Brain microvascular endothelial cell (primary cell): ENCODE measurements at regions not wholly inside any gene's neighbourhood (a gene's known extent, or its start where the extent isn't known, plus 50 kb on each side); places are given as distances from the start of the nearest gene placed in this dataset.

ENCODE experiments used
- DNase-seq: peaks from one replicate; pipeline ENCODE4 v3.0.0-alpha.2; 2020
- H3K27ac ChIP-seq: fragments of 250-450 bp; sonication (Bioruptor Pico); 2 replicates; pipeline ENCODE4 v1.5.1; 2020; ENCODE audit warnings: mild to moderate bottlenecking, moderate library complexity
- H3K27me3 ChIP-seq: fragments of 250-450 bp; sonication (Bioruptor Pico); replicated peaks from 2 replicates; pipeline ENCODE4 v1.5.1; 2020; ENCODE audit warnings: mild to moderate bottlenecking
- H3K36me3 ChIP-seq: fragments of 250-450 bp; sonication (Bioruptor Pico); replicated peaks from 2 replicates; pipeline ENCODE4 v1.5.1; 2020; ENCODE audit warnings: mild to moderate bottlenecking
- H3K4me3 ChIP-seq: 2 replicates; pipeline ENCODE4 v1.5.1; 2011; ENCODE audit warnings: low read depth, mild to moderate bottlenecking, control low read depth, low read length, moderate library complexity
- CTCF ChIP-seq: IDR thresholded peaks from 2 replicates; pipeline ENCODE4 v1.5.1; 2011; ENCODE audit warnings: low read depth, mild to moderate bottlenecking, moderate library complexity, low read length, control low read depth, inconsistent platforms; ENCODE audit errors: missing control alignments
- in situ Hi-C: cut with HindIII; loops from 2 replicates; pipeline ENCODE4 v1.10.0; 2017; ENCODE audit warnings: low sequenced_read_pairs, low pct_ligation_motif_present

DNA sequence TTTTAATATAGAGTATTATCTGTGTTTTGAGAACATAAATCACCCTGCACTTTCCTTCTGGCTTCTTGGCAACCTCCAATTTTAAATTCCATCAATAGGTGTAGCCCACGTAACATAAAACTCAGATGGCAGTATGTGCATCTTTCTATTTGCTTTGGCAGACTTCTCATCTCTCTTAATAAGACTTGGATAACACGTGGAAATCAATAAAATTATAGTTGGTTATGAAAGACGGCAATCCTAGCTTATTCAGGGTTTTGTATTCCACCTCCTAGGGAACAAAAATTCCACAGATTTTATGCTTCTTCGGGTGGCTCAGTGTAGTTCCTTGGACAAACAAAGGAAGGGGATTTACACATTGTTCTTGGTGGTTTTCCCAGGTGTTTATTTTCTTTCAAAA lies 299.3 kb downstream of the RND3 start:
- Histone ChIP-seq H3K36me3 (no peaks in the 10 kb centered on the region), H3K27me3 (no peaks in the 10 kb centered on the region), H3K4me3 (no peak overlapping the region), H3K27ac (no peak overlapping the region)
- DNase-seq: no peak
- in situ Hi-C loops: no loop called here
- TF ChIP-seq CTCF: no peak

- Histone ChIP-seq H3K36me3 (no peaks in the 10 kb centered on the region), H3K27me3 (no peaks in the 10 kb centered on the region), H3K27ac (no peak overlapping the region), H3K4me3 (no peak overlapping the region)
- no peak for TF ChIP-seq CTCF
- in situ Hi-C loops: no loop called here
- no peak for DNase-seq
Measured at GRCh38 chr2:150182566-150183235, 304.8 kb downstream of the RND3 start.

DNA sequence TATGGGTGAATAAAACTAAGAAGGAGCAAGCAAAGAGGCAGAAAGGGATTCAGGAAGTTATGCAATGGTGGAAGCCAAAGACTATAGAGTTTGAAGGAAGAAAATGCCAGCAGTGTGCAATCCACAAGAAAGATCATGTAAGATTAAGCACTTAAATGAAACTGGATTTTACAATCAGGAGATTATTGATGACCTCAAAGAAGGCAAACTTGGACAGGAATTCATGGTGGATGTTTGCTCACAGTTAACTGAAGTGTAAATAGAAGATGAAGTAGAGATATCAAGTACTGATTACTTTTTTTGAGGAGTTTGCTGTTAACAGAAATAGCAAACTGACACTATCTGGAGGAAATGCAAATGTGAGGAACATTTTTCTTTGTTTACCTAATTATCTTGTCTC lies 308.9 kb downstream of the RND3 start:
- TF ChIP-seq CTCF: no peak
- Histone ChIP-seq H3K27ac (no peak overlapping the region), H3K27me3 (no peaks in the 10 kb centered on the region), H3K4me3 (no peak overlapping the region), H3K36me3 (no peaks in the 10 kb centered on the region)
- DNase-seq: no peak
- in situ Hi-C loops: no loop called here

DNA sequence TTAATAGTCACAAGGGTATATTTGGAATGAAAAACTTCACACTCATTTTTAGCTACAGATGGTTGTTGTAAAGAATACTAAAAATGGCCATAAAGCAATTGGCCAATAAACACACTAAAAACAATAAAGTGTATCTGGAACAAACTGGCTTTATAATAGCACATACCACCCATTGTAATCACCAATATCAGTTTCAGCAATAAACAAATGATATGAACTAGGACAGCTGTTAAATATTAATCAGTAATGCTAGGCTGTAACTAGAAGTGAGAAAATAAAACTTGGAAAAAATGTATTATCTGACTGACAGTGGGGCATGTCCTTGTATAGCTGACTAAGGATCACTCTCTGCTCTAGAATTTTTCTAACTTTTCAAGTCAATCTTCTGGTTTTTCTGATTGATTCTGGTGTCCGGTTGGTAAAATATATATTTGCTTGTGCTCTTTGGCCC lies 312.5 kb downstream of the RND3 start:
- no peaks in the 10 kb centered on the region for H3K36me3 ChIP-seq
- in situ Hi-C loops: no loop called here
- H3K27ac ChIP-seq: no peak overlapping the region
- no peak for TF ChIP-seq CTCF
- H3K4me3 ChIP-seq: no peak overlapping the region
- no peaks in the 10 kb centered on the region for H3K27me3 ChIP-seq
- no peak for DNase-seq

- H3K4me3 ChIP-seq: no peak overlapping the region
- H3K36me3 ChIP-seq: no peaks in the 10 kb centered on the region
- H3K27ac ChIP-seq: no peak overlapping the region
- DNase-seq: no peak
- no peak for TF ChIP-seq CTCF
- no peaks in the 10 kb centered on the region for H3K27me3 ChIP-seq
- in situ Hi-C loops: no loop called here
Measured at GRCh38 chr2:150174056-150174805, 313.2 kb downstream of the RND3 start.

GRCh38 chr2:150171065-150171548 lies 316.4 kb downstream of the RND3 start:
- no peak overlapping the region for H3K27ac ChIP-seq
- no peak for TF ChIP-seq CTCF
- no peaks in the 10 kb centered on the region for H3K27me3 ChIP-seq
- no peaks in the 10 kb centered on the region for H3K36me3 ChIP-seq
- H3K4me3 ChIP-seq: no peak overlapping the region
- no peak for DNase-seq
- in situ Hi-C loops: no loop called here
